Stimulated activated CD4-positive, alpha-beta T cell treated with anti-CD3 and anti-CD28 coated beads, TNF-alpha, amount 100 ng/mL, for 48 hours (primary cell): ENCODE measurements at regions not wholly inside any gene's neighbourhood (a gene's known extent, or its start where the extent isn't known, plus 50 kb on each side); places are given as distances from the start of the nearest gene placed in this dataset.
"Not testable (repeated sequence)": the region's sequence is repeated elsewhere in the genome, so short reads cannot be mapped to it uniquely, and the experiment has no call there.

Source experiments
- DNase-seq, 3 donors: peaks; one replicate each; pipeline ENCODE4 v3.0.0-alpha.2; 2020; ENCODE audit warnings: low read depth in 3 of 3

DNA sequence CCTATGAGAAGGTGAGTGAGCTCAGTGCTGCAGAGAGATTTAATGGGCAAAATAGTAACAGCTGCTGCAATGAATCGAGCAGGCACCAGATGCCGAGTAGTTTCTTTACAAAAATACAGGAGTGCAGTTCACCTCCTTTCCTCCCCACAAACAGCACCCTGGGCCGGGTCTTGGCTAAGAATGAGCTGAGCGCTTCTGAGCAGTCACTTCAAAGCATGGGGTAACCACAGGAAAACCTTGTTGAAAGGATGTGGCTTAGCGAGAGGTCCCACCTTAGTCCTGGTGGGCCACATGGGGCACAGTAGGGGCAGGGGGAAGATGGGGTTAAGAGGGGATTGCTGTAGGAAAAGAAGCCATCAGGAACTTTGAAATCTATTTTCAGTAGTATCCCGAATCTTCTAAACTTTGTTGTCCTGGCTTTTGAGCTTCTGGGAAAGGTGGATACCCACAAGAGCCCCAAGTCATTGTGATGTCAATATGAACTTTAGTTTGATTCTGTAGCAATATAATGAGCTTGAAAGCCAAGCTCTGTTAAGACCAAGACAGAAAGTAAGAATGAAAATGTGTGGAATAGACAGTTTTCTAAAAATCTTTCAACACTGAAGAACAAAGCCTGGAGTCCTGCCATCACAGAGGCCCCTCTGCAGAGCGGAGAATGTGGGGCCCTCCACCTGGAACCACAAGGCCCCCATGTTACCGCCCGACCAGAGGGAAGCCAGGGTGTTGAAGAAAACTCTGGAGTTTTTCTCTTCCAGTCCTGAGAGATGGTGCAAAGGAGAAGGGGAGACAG, 101.0 kb upstream of the ZNF236 start:
- DNase-seq = peak; percentile 15 to 23 (median 20)

DNA sequence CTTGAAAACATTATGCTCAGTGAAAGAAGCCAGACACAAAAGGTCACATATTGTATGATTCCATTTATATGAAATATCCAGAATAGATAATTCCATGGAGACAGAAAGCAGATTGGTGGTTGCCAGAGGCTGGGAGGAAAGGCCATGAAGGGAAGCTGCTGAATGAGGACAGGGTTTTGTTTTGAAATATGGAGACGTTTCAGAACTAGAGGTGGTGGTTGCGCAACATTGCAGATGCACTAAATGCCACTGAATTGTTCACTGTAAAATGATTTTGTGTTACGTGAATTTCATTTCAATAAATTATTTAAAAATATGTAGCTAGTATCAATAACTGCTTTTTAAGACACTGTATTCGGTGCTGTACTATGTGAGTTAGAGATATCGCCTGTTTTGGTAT, 101.7 kb upstream of the ZNF236 start:
- no peak for DNase-seq

GRCh38 chr18:76715012-76715610, 107.2 kb upstream of the ZNF236 start:
- no peak for DNase-seq

DNA sequence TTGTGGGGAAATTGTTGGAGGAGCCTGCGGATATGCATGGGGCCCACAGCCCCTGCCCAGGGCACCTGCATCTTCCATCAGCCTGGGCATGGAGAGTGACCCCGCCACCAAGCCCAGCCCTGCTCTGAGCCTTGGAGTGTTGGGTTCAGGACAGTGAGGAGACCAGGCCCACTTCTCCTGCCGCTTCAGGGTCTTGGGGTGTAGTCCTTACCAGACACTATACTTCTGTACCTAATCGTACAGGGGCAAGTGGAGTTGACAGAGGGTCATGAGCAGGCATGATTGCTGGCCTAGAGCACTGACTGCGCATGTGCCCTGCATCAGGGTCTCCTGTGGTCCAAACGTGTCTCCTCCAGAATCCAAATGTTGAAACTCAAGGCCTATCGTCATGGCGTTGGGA, 108.9 kb upstream of the ZNF236 start:
- DNase-seq = no peak

GRCh38 chr18:76712511-76713140, 109.7 kb upstream of the ZNF236 start:
- DNase-seq = no peak

DNA sequence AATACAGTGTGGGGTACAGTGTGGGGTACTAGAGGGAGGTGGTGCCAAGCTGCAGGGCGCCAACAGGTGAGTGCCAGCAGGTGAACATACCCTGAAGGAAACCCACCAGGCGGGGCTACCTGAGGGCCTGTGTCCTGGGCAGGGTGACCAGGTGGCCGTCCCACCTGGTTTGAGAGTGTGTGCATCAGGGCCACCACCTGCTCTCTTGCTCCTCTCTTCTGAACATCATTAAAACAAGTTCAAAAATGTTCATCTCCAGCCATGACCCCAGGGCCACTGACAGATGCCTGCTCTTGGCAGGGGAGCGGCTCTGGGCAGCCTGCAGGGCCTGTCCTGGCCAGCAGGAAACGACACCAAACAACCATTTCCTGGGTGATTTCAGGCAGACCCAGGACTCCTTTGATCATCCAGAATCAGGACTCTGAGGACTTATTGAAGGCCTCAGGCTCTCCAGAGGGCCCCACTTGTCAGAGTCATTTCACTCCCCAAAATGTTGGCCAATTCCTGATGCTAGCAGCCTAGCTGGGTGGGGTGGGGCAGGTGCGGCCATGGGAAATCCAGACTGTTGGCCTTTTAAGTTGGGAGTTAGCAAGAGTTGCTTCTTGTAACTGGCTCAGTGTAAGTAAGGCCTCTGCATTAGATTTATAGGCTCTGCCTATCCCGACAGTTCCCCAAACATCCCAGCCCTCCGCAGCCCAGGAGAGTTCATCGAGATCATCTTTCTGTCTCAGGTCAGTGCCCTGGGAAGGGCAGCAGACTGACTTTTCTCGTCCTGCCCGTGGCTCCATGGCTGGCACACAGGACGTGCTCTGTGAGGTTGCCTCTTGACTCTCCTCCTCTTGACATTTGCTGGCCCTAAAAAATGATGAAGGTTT, 111.5 kb upstream of the ZNF236 start:
- DNase-seq = no peak

DNA sequence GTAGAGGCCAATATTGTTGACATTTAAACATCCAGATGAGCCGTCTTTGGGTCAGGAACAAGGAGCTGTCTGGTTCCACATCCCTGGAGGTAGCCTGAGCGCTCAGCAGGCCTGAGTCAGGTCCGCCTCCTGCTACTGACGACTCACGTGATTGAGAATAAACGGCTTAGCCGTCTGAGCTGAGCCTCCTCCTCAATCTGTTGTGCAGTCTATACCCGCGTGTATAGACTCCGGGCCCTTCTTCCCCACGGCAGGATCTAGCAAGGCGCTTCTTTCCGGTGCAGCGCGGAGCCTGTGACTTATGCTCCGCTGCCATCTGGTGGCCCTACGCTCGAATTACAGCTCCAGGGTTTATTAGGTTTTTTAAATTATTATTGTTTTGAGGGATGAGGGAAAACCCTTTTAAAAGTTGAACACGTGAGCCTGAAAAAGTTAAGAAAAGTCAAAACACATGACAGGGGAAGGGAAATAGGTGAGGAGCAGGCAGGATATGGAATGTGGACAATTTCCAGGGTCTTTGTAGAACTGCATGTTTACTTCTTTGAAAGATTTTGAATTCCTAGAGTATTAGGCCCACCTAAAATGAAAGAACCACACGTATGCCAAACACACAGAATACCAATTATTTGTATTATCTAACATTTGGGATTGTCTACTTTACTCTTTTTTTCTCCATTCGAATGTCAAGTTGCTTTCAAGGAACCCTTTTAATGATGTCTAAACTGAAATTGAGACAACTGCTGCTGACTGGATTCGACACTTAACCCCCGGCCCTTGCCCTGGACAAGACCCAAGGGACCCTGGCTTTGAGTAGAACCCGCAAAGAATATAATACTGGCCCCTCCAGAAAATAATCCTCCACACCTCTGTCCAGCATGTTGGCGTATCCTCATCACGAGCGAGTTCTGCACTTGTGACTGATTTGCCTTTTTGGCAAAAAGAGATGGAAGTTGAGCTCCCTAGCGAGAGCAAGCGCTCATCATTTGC, 112.4 kb upstream of the ZNF236 start:
- DNase-seq = peak; percentile 26 to 46 (median 33)

GRCh38 chr18:76708722-76709353, 113.5 kb upstream of the ZNF236 start:
- DNase-seq = no peak

DNA sequence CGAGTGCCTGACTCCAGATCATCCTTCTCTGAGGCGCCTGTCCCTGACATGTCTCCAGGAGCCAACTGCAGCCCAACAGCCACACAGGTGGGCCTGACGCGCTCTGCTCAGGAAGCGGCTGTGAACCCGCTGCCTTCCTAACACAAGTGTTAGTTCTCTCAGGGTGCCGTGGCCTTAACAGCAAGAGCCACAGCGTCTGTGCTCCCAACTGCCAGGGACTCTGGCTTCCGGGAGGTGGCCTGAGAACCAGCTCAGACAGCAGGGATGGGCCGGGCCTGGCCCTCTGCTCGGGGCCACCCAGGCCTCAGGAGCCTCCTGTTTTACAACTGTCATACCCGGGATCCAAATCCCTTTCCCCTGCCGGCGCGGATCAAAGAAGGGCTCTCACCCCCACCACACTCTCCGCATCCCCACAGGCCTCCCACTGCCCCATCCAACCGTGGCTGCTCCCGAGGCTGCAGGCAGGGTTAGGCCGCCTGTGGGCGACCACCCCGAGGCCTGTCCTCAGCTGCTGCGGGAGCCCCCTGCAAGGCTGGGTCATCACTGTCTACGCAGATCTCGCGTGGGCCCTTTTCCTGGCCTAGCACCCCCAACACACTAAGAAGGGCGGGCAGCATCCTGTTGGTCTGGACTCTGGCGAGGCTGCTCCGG, 114.2 kb upstream of the ZNF236 start:
- DNase-seq = no peak

- no peak for DNase-seq
These were observed 114.8 kb upstream of the ZNF236 start for GRCh38 chr18:76707534-76707933.

DNA sequence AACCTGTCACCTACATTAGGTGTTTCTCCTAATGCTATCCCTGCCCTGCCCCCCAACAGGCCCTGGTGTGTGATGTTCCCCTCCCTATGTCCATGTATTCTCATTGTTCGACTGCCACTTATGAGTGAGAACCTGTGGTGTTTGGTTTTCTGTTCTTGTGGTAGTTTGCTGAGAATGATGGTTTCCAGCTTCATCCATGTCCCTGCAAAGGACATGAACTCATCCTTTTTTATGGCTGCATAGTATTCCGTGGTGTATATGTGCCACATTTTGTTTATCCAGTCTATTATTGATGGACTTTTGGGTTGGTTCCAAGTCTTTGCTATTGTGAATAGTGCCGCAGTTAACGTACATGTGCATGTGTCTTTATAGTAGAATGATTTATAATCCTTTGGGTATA, 117.8 kb upstream of the ZNF236 start:
- DNase-seq = not testable (repeated sequence)

GRCh38 chr18:76699923-76700322, 122.4 kb upstream of the ZNF236 start:
- DNase-seq = no peak

GRCh38 chr18:76697441-76697901, 124.9 kb upstream of the ZNF236 start:
- no peak for DNase-seq

DNA sequence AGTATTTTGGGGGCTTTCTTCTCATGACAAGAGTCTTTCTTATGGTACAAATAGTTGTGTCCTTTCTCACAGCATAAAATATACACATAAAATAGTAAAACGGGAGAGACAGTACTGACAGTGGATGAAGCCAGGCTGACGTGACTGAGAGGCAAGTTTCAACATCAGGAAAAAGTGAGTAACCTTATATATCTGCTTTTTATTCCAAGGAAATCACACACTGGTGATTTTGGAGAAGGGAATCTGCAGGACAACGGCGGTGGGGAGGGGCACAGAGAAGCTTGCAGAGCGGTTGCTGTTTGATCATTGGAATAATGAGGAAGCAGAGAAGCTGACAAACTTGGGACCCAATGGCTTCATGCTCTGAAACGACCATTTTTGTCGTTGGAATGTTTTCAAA, 130.6 kb upstream of the ZNF236 start:
- DNase-seq = no peak

- DNase-seq = no peak
These were observed 132.6 kb upstream of the ZNF236 start for GRCh38 chr18:76689646-76690264.

DNA sequence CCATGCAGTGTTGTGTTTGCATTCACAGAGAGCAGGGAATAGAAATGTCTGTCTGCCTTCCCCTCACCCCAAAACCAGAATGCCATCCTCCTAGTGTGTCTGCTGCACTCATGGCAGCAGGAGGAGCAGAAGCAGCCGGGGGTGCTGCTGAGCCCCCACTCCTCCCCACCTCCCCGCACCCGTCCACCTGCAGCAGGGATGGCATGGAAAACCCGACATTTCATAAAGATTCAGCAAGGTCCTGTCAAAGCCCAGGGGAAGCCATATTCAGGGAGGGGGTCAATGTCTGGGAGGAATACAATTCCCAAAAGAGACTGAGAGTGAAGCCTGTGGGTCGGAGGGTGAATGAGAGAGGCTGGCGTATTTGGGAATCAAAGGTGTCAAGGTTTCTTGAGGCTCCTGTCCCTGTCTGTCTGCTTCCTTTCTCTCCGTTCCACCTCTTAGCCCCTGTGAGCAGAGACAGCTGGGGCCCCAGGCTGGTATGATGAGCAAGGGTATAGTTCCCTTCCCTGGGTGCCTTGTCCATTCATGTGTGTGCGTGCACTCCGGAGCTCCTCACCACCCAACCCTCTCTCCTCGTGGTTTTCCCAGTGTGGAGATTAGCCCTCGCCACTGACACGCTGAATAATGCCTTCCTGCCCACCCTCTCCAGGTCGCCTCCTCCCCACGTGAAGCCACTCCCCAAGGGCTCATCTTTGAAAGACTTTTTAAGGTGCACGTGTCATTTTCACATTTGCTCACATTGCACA, 133.5 kb upstream of the ZNF236 start:
- DNase-seq = no peak

DNA sequence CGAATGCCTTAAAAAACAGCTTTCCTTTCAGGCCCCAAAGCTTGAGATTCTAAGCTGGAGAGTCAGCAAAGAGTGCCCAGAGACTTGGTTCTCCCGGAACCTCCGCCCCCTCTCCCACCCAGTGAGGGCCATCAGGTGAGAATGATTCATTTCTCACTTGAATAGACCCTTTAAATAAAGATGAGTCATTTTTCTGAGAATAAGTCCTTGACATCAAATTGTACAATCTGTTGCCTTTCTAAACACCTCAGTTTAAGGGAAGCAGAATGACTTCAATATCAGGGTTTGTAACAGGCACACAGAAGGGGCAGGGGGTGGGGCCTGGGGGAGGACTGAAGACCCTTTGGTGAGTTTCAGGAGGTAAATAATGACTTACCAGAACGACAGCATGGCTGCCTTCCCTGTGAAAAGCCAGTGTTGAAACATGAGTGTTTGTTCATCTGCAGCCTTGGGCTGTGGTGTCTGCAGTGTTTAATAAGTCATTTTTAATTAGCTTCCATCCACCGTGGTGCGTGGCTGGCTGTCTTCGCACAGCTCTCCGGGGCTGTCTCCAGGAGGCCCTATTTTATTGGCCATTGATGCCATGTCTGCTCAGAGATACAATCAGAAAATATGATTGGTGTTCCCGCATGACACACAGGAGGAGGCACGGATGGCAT, 134.9 kb upstream of the ZNF236 start:
- no peak for DNase-seq

DNA sequence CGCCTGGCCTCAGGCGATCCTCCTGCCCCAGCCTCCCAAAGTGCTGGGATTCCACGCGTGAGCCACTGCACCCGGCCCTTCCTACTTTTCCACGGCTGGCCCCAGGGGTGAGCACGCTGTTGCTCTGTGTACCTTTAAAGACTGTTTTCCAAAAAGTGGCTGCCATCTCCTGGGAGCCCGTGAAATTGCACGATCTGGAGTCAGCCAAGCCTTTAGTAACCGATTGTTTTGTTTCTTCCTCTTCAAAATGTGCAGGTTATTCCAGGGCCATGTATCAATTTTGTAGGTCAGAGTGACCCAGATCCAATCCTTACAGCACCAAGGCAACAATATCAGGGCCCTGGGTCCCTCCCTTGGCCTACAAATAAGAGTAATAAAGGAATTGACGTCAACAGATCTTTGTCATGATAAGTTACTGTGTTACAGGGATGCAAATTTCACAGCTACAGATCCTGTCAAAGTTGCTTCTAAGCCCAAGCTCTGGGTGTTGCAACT, 135.6 kb upstream of the ZNF236 start:
- DNase-seq = no peak
